Right ventricle myocardium superior (tissue), 1 donor: ENCODE measurements at regions not wholly inside any gene's neighbourhood (a gene's known extent, or its start where the extent isn't known, plus 50 kb on each side); places are given as distances from the start of the nearest gene placed in this dataset.

Experiments used
- ATAC-seq: fragments of 200-7000 bp; cut with Tn5 transposase; one replicate; pipeline ENCODE4 v1.9.1; 2020; ENCODE audit warnings: mild to moderate bottlenecking; ENCODE audit not compliant: poor library complexity
- DNase-seq: peaks from one replicate; pipeline ENCODE4 v3.0.0-alpha.2; 2020
- intact Hi-C: fragments of 100-400 bp; cut with DNase I; formaldehyde crosslinking; loops from one replicate; pipeline ENCODE4 v1.11.2; 2022
- donor health status: DM: no; HTN: yes; CAD: no; lungs with severe emphysema.

DNA sequence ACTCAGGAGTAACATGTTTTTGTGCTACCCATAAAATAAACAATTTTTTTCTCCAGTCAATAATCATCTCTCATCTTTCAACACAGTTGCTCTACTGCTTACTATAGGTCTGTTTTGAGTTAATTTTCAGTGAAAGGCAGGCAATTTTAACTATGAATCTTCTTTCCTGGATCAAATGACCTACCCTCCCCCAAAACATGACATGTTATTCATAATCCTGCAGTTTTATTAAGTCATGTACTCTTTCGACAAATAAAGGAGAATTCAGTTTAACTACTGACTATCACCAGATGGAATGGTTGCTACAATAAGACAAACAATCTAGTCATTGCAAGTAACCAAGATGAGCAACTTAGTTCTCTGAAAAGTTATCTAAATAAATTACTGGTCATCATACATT lies 106.0 kb upstream of the FAR2 start:
- intact Hi-C loops, result no loop called here
- ATAC-seq (no peak), DNase-seq (no peak)

- no peak for ATAC-seq
- intact Hi-C loops, result no loop called here
- no peak for DNase-seq
Measured at GRCh38 chr12:29044799-29045198, 104.3 kb upstream of the FAR2 start.

DNA sequence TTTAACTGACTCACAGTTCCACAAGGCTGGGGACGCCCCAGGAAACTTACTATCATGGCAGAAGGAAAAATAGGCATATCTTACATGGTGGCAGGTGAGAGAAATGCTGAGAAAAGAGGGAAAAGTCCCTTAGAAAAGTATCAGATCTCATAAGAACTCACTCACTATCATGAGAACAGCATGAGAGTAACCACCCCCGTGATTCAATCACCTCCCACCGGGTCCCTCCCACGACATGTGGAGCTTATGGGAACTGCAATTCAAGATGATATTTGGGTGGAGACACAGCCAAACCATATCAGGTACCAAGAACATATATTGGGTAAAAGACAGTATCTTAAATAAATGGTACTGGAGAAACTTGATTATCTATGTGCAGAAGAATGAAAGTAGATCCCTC lies 100.3 kb upstream of the FAR2 start:
- ATAC-seq, result no peak
- intact Hi-C loops, result no loop called here
- no peak for DNase-seq

DNA sequence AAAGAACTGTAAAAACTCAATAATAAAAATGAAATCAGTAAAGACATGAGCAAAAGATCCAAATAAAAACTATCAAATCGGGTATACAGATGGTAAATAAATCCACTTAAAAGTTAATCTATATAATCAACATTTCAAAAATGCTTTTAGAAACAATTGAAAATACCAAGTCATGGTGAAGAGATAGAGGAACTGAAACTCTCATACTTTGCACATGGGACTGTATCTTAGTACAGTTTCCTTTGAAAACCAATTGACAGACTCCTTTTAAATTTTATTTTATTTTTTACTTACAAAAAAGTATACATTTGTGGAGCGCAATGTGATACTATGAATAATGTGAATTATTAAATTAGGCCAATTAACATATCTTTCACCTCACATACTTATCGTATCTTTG lies 98.6 kb upstream of the FAR2 start:
- no peak for DNase-seq
- ATAC-seq, result no peak
- intact Hi-C loops, result no loop called here

DNA sequence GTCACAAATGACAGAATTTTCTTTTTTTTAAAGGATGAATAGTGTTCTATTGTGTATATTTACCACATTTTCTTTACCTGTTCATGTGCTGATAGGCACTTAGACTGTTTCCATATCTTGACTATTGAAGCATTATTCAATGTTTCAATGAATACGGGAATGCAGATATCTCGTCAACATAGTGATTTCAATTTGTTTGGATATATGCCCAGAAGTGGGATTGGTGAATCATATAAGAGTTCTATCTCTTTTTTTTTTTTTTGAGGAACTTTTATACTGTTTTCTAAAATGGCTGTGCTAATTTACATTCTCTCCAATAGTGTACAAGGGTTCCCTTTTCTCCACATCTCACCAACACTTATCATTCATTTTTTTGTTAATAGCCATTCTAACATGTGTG lies 97.9 kb upstream of the FAR2 start:
- DNase-seq (no peak), ATAC-seq (no peak)
- intact Hi-C loops, result no loop called here

DNA sequence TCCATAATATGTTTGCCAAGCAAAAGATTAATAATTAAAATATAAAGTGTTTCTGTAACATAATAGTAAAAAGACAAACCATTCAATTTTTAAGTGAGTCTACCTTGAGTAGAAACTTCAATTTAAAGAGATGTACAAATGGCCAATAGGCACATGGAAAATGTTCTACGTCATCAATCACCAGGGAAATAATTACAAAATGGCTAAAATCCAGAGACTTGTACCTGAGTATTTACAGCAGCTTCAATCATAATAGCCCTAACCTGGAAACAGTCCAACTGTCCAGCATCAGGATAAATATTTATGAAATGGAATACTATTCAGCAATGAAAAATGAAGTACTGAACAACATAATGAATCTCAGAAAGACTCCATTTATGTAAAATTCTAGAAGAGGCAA lies 95.5 kb upstream of the FAR2 start:
- intact Hi-C loops, result no loop called here
- DNase-seq, result no peak
- ATAC-seq, result no peak

GRCh38 chr12:29054858-29055663 lies 94.0 kb upstream of the FAR2 start:
- intact Hi-C loops, result no loop called here
- no peak for ATAC-seq

DNA sequence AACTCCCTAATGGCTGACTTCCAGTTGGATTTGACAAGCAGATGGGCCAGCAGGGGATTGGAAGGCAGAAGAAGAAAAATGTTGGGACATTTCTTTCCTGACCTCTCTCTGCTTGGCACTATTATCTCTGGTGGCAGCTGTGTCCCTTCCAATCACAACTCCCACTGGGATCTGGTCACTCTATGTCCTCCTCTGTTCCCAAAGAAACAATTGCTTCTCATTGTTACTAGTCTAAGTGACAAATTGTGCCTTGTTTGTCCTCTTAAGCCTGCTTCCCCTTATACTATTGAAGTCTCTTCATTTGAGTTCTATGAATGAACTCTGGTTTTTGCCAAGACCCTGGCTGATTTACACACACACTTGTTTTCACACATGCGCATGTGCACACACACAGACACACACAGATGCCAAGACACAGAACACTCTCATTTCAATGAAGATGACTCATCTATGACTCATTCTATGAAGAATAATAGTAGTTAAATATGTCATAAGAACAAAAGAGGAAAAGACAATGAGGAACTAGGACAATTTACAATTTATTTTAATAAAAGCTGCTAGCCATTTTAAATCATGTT lies 83.0 kb upstream of the FAR2 start:
- intact Hi-C loops, result no loop called here
- no peak for DNase-seq
- no peak for ATAC-seq

More at GRCh38 chr12:29054858-29055663, 94.0 kb upstream of the FAR2 start:
- no peak for DNase-seq

- ATAC-seq (peak; percentile 51), DNase-seq (no peak)
- intact Hi-C loops, result no loop called here
Measured at GRCh38 chr12:29067430-29067829, 81.6 kb upstream of the FAR2 start.

DNA sequence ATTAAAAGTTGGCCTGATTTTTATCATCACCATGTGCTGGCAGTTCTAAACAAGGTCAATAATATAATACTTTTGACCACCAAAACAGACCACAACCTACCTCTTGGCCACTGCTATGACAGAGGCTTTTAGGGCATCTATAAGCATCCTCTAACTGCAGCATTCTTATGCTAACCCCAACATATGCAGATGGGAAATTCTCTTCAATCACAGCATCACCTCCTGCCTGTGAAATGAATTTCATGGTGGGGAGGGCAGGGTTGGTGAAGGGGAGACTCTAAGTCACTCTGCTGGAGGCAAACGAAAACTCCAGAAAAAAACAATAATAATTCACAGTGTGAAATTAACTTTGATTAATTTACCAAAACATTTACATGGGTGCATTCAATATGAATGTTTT lies 78.8 kb upstream of the FAR2 start:
- no peak for ATAC-seq
- no peak for DNase-seq
- intact Hi-C loops, result loop anchor here (5.0 kb wide), 1 partner anchor 247 kb away; no protein-coding TSS in a partner anchor

GRCh38 chr12:29071099-29071498 lies 78.0 kb upstream of the FAR2 start:
- DNase-seq (no peak), ATAC-seq (no peak)
- intact Hi-C loops, result loop anchor here (5.0 kb wide), 1 partner anchor 246 kb away; no protein-coding TSS in a partner anchor

DNA sequence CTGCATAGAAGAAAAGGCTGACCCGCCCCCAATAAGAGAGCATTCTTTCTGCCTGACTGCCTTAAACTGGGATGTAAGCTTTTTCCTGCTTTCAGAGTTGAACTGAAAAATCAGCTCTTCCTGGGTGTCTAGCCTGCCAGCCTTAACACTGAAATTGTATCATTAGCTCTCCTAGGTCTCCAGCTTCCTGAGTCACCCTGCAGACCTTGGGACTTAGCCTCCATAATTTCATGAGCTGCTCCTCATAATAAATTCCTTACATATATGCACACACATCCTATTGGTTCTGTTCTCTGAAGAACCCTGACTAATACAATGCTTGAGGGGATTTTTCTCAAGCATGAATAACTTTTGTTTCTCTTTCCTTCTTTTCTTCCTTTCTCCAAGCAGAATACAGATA lies 76.4 kb upstream of the FAR2 start:
- intact Hi-C loops, result loop anchor here (5.0 kb wide), 1 partner anchor 245 kb away; no protein-coding TSS in a partner anchor
- DNase-seq, result no peak
- no peak for ATAC-seq

GRCh38 chr12:29073631-29074239 lies 75.3 kb upstream of the FAR2 start:
- intact Hi-C loops, result loop anchor here (5.0 kb wide), 1 partner anchor 244 kb away; no protein-coding TSS in a partner anchor
- DNase-seq (no peak), ATAC-seq (peak; percentile 82)

DNA sequence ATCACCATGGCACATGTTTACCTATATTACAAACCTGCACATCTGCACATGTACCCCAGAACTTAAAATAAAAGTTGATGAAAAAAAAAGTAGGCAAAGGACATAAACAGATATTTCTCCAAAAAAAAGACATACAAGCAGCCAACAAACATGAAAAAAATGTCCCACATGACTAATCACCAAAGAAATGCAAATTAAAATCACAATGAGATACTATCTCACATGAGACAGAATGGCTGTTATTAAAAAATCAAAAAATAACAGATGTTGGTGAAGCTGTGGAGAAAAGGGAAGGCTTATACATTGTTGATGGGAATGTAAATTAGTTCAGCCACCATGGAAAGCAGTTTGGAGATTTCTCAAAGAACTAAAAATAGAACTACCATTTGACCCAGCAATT lies 68.0 kb upstream of the FAR2 start:
- intact Hi-C loops, result no loop called here
- DNase-seq, result no peak
- ATAC-seq, result no peak

DNA sequence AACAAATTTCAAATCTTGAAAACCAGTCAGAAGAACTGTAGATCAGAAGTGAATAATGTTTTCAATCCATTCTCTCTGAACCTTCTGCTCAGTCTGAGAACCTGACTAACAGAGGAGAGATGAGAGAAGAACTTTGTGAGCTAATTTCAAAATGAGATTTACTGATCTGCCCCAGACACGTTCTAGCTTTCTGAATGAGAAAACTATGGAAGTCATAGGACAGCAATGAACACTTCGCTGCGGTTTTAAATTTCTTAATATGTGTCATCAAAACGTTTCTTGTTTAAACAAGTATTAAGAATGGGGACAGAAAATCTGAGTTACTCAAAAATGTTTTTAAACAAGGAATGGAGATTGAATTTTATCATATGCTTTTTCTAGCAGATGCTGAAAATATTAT lies 66.6 kb upstream of the FAR2 start:
- ATAC-seq (no peak), DNase-seq (no peak)
- intact Hi-C loops, result no loop called here

DNA sequence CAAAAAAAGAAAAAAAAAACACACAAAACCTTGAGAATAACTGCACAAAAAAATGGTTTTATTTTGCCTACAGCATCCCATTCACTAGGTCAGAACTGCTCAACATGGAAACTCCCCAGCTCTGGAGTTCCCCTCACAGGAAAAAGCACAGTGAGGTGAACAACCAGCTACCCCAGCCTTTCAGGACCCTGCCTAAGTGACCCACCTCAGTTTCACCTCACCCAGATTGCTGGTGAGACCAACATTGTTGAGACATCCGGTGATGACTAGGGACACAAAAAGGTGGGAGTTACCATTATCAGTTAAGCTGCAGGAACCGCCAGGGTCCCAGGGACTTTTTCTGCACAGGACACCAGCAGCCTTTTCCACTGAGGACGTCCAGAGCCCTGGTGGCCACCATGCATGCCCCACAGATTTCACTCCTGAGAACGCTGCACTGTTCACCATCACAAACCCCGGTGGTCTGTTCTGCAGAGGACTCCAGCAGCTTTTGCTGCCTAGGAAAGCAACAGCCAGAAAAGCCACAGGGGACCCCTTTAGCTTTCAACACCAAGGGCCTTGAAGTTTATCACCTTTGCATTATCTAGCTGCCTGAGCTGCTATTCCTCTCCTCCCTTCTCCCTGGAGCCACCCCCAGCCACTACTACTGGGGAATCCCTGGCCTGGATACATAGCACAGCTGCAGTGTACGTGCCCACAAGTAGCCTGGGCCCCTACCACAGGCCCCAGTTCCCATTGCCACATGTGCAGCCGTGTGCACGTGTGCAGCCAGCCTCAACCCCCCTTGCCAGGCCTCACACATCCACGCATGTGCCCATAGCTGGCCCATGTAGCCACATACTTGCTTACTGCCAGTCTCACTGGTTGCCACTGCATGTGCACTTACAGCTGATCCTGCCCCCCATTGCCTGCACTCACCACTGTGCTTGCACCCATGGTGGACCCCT lies 62.5 kb upstream of the FAR2 start:
- DNase-seq (no peak), ATAC-seq (no peak)
- intact Hi-C loops, result no loop called here

- intact Hi-C loops, result no loop called here
- no peak for DNase-seq
- ATAC-seq, result no peak
Measured at GRCh38 chr12:29088611-29089219, 60.4 kb upstream of the FAR2 start.
